IMR-90 (cell line): ENCODE measurements at regions not wholly inside any gene's neighbourhood (a gene's known extent, or its start where the extent isn't known, plus 50 kb on each side); places are given as distances from the start of the nearest gene placed in this dataset.

Experiments used
- ATAC-seq: fragments of 200-7000 bp; cut with Tn5 transposase; 2 replicates; pipeline ENCODE4 v1.9.1; 2020; ENCODE audit warnings: low read depth, mild to moderate bottlenecking, moderate library complexity
- BruUV-seq: library from RNA; stranded (reverse); fragments of 400-500 nt; replicated peaks from 2 replicates; lab custom pipeline; 2021; lab: Mats Ljungman, UMichigan
- CTCF ChIA-PET: fragments of 300-600 bp; formaldehyde crosslinking; extraction: SDS; loops from one replicate; lab custom pipeline; 2021; ENCODE audit warnings: antibody characterized with exemption; lab: Yijun Ruan, JAX
- POLR2A ChIA-PET: fragments of 300-600 bp; sonication (Branson Sonifier 250); formaldehyde crosslinking; loops from one replicate; lab custom pipeline; 2022; ENCODE audit warnings: antibody characterized with exemption; ENCODE audit not compliant: unreplicated experiment; lab: Charles Lee
- DNase-seq: peaks from one replicate; pipeline ENCODE4 v3.0.0; 2013
- H2AFZ ChIP-seq: replicated peaks from 2 replicates; pipeline ENCODE3; 2013; ENCODE audit warnings: low read length, mild to moderate bottlenecking; ENCODE audit not compliant: poor library complexity
- H2AK5ac ChIP-seq: 2 replicates; pipeline ENCODE4 v1.6.1; 2013; ENCODE audit warnings: low read depth, low read length, inconsistent platforms
- H2AK9ac ChIP-seq: replicated peaks from 2 replicates; pipeline ENCODE3; 2013; ENCODE audit warnings: mild to moderate bottlenecking, low read depth, low read length, moderate library complexity; ENCODE audit not compliant: poor library complexity
- H2BK120ac ChIP-seq: 2 replicates; pipeline ENCODE4 v1.6.1; 2013; ENCODE audit warnings: low read depth, low read length, inconsistent platforms
- H2BK15ac ChIP-seq: 3 replicates; pipeline ENCODE4 v1.6.1; 2013; ENCODE audit warnings: low read depth, low read length, inconsistent platforms
- H2BK20ac ChIP-seq: 2 replicates; pipeline ENCODE4 v1.6.1; 2013; ENCODE audit warnings: low read depth, mild to moderate bottlenecking, inconsistent platforms, low read length, moderate library complexity
- H2BK5ac ChIP-seq: 2 replicates; pipeline ENCODE4 v1.6.1; 2013; ENCODE audit warnings: mild to moderate bottlenecking, low read depth, low read length, inconsistent platforms; ENCODE audit not compliant: poor library complexity, severe bottlenecking
- H3K14ac ChIP-seq: replicated peaks from 2 replicates; pipeline ENCODE4 v1.6.1; 2013; ENCODE audit warnings: low read depth, low read length, inconsistent platforms
- H3K18ac ChIP-seq: 2 replicates; pipeline ENCODE4 v1.6.1; 2013; ENCODE audit warnings: low read depth, low read length, control low read depth
- H3K23ac ChIP-seq: 2 replicates; pipeline ENCODE4 v1.6.1; 2013; ENCODE audit warnings: low read depth, low read length, inconsistent platforms
- H3K27ac ChIP-seq: 2 replicates; pipeline ENCODE4 v1.5.1; 2013; ENCODE audit warnings: mild to moderate bottlenecking, control low read depth, low read length; ENCODE audit not compliant: insufficient read depth
- H3K27me3 ChIP-seq: 2 replicates; pipeline ENCODE4 v1.6.1; 2013; ENCODE audit warnings: low read length; ENCODE audit not compliant: control insufficient read depth, insufficient read depth
- H3K36me3 ChIP-seq: 2 replicates; pipeline ENCODE4 v1.6.1; 2013; ENCODE audit warnings: low read length, mixed read lengths; ENCODE audit not compliant: control insufficient read depth, insufficient read depth
- H3K4ac ChIP-seq: 2 replicates; pipeline ENCODE4 v1.6.1; 2013; ENCODE audit warnings: low read depth, low read length, inconsistent platforms
- H3K4me1 ChIP-seq: 2 replicates; pipeline ENCODE4 v1.6.1; 2013; ENCODE audit warnings: low read length, mixed read lengths; ENCODE audit not compliant: control insufficient read depth, insufficient read depth
- H3K4me2 ChIP-seq: 2 replicates; pipeline ENCODE4 v1.6.1; 2013; ENCODE audit warnings: low read depth, mild to moderate bottlenecking, control low read depth, low read length, moderate library complexity
- H3K4me3 ChIP-seq: 2 replicates; pipeline ENCODE4 v1.5.1; 2013; ENCODE audit warnings: low read depth, mild to moderate bottlenecking, control low read depth, low read length, moderate library complexity; ENCODE audit not compliant: insufficient read depth
- H3K56ac ChIP-seq: 2 replicates; pipeline ENCODE4 v1.6.1; 2013; ENCODE audit warnings: low read length, inconsistent platforms; ENCODE audit not compliant: insufficient read depth; ENCODE audit errors: extremely low read depth
- H3K79me1 ChIP-seq, 2 experiments: 2 replicates each; pipeline ENCODE4 v1.6.1; 2013; ENCODE audit warnings: low read length in 2 of 2, inconsistent platforms in 1 of 2, low read depth in 1 of 2
- H3K9ac ChIP-seq: 2 replicates; pipeline ENCODE4 v1.6.1; 2013; ENCODE audit warnings: low read depth, low read length, control low read depth
- H3K9me1 ChIP-seq: 2 replicates; pipeline ENCODE4 v1.6.1; 2013; ENCODE audit warnings: low read length, inconsistent platforms; ENCODE audit not compliant: insufficient read depth
- H3K9me3 ChIP-seq: 2 replicates; pipeline ENCODE4 v1.6.1; 2013; ENCODE audit warnings: low read length; ENCODE audit not compliant: control insufficient read depth, insufficient read depth
- H4K20me1 ChIP-seq: 2 replicates; pipeline ENCODE4 v1.6.1; 2013; ENCODE audit warnings: low read length, inconsistent platforms; ENCODE audit not compliant: insufficient read depth
- H4K5ac ChIP-seq: 2 replicates; pipeline ENCODE4 v1.6.1; 2013; ENCODE audit warnings: mild to moderate bottlenecking, low read depth, low read length, control low read depth
- H4K8ac ChIP-seq, 2 experiments: 2 replicates each; pipeline ENCODE4 v1.6.1; 2013; ENCODE audit warnings: low read depth in 2 of 2, low read length in 2 of 2, control low read depth in 1 of 2, inconsistent platforms in 1 of 2
- H4K91ac ChIP-seq: 2 replicates; pipeline ENCODE4 v1.6.1; 2013; ENCODE audit warnings: low read depth, low read length, inconsistent platforms; ENCODE audit not compliant: insufficient read depth
- BHLHE40 ChIP-seq: fragments of 150-350 bp; IDR thresholded peaks from 2 replicates; pipeline ENCODE4 v1.6.1; 2016; ENCODE audit warnings: mild to moderate bottlenecking, low read depth, low read length
- CEBPB ChIP-seq: IDR thresholded peaks from 2 replicates; pipeline ENCODE4 v1.6.1; 2012; ENCODE audit warnings: low read depth, low read length, improper control_type of control experiment
- CHD1 ChIP-seq: IDR thresholded peaks from 2 replicates; pipeline ENCODE4 v1.6.1; 2012; ENCODE audit warnings: low read depth, low read length, improper control_type of control experiment
- CTCF ChIP-seq: conservative IDR thresholded peaks from 2 replicates; pipeline ENCODE4 v1.5.1; 2012; ENCODE audit warnings: mild to moderate bottlenecking, low read depth, low read length, improper control_type of control experiment
- FOS ChIP-seq: fragments of 150-350 bp; IDR thresholded peaks from 2 replicates; pipeline ENCODE4 v1.6.1; 2016; ENCODE audit warnings: low read depth, low read length
- MAFK ChIP-seq: IDR thresholded peaks from 2 replicates; pipeline ENCODE4 v1.6.1; 2012; ENCODE audit warnings: low read depth, low read length, improper control_type of control experiment
- MAZ ChIP-seq: IDR thresholded peaks from 2 replicates; pipeline ENCODE4 v1.6.1; 2012; ENCODE audit warnings: low read depth, mild to moderate bottlenecking, low read length, improper control_type of control experiment, moderate library complexity, borderline replicate concordance
- MXI1 ChIP-seq: IDR thresholded peaks from 2 replicates; pipeline ENCODE4 v1.6.1; 2012; ENCODE audit warnings: low read depth, mild to moderate bottlenecking, low read length, moderate library complexity, borderline replicate concordance
- NFE2L2 ChIP-seq: fragments of 150-350 bp; IDR thresholded peaks from 2 replicates; pipeline ENCODE4 v1.6.1; 2016; ENCODE audit warnings: low read depth, mild to moderate bottlenecking, low read length
- POLR2A ChIP-seq: IDR thresholded peaks from 2 replicates; pipeline ENCODE4 v1.6.1; 2012; ENCODE audit warnings: mild to moderate bottlenecking, low read depth, low read length
- RCOR1 ChIP-seq: IDR thresholded peaks from 2 replicates; pipeline ENCODE4 v1.6.1; 2012; ENCODE audit warnings: mild to moderate bottlenecking, low read length, improper control_type of control experiment; ENCODE audit not compliant: insufficient replicate concordance
- SMC3 ChIP-seq: fragments of 150-350 bp; IDR thresholded peaks from 2 replicates; pipeline ENCODE4 v1.6.1; 2016; ENCODE audit warnings: low read depth, mild to moderate bottlenecking, antibody characterized with exemption, low read length, moderate library complexity
- USF2 ChIP-seq: fragments of 150-350 bp; IDR thresholded peaks from 2 replicates; pipeline ENCODE4 v1.6.1; 2017; ENCODE audit warnings: mild to moderate bottlenecking, antibody characterized with exemption, low read length, low read depth
- WGBS, 2 experiments: methylation state at CpG; one replicate each; pipeline versions ENCODE4 v1.1.5 to v1.1.7; 2013; ENCODE audit warnings: missing lambda C conversion rate in 2 of 2; ENCODE audit not compliant: insufficient read length in 1 of 2; ENCODE audit errors: extremely low coverage in 2 of 2; 5-methylcytosine and 5-hydroxymethylcytosine counted together
- dilution Hi-C: fragments of 300-500 bp; cut with HindIII; formaldehyde crosslinking; loops from one replicate; pipeline ENCODE4 v1.14.3; 2018; ENCODE audit warnings: low sequenced_read_pairs; ENCODE audit not compliant: unreplicated experiment
- in situ Hi-C: fragments of 300-500 bp; cut with MboI; formaldehyde crosslinking; loops from 3 replicates; pipeline ENCODE4 v1.14.3; 2019; ENCODE audit warnings: low sequenced_read_pairs, inconsistent platforms, mixed read lengths
- intact Hi-C: fragments of 100-400 bp; cut with micrococcal nuclease; formaldehyde crosslinking; loops from 2 replicates; pipeline ENCODE4 v1.10.0; 2022

- BruUV-seq: no TSS peak
- intact Hi-C loops: no loop called here
Measured at GRCh38 chr2:145302886-145303285, 783.0 kb upstream of the ZEB2 start.

More at GRCh38 chr2:145302886-145303285, 783.0 kb upstream of the ZEB2 start:
- TF ChIP-seq CTCF (no peak), SMC3 (no peak), POLR2A (no peak), MXI1 (no peak), CEBPB (no peak), FOS (no peak), BHLHE40 (no peak), USF2 (no peak), MAFK (no peak), MAZ (no peak), RCOR1 (no peak), NFE2L2 (no peak), CHD1 (no peak)
- H3K9me1 ChIP-seq: no peaks in the 10 kb centered on the region
- DNase-seq: no peak
- no peak overlapping the region for H4K5ac ChIP-seq
- H4K20me1 ChIP-seq: no peaks in the 10 kb centered on the region
- no peaks in the 10 kb centered on the region for H3K36me3 ChIP-seq
- dilution Hi-C loops: no loop called here
- H3K4ac ChIP-seq: no peak overlapping the region
- H3K79me1 ChIP-seq: no peaks in the 10 kb centered on the region
- H2BK5ac ChIP-seq: no peak overlapping the region
- no peak overlapping the region for H2AK9ac ChIP-seq
- H4K8ac ChIP-seq: no peak overlapping the region
- H3K27me3 ChIP-seq: no peaks in the 10 kb centered on the region
- no peak for ATAC-seq
- no peak overlapping the region for H2AK5ac ChIP-seq
- no peak overlapping the region for H4K91ac ChIP-seq
- no peak overlapping the region for H3K56ac ChIP-seq
- CTCF ChIA-PET: no interaction called here
- no peak overlapping the region for H3K4me2 ChIP-seq
- H3K23ac ChIP-seq: no peak overlapping the region
- 58% methylated on average over 2 of the region's 2 CpGs; no CpG with 5 or more reads in 1 of the 2 experiments for WGBS, 2 experiments
- H3K18ac ChIP-seq: no peak overlapping the region
- H3K4me1 ChIP-seq: no peaks in the 10 kb centered on the region; the same call in 1 of the 2 replicates
- H3K14ac ChIP-seq: no peak overlapping the region
- H2AFZ ChIP-seq: no peak overlapping the region
- no peak overlapping the region for H3K4me3 ChIP-seq
- no peaks in the 10 kb centered on the region for H3K9me3 ChIP-seq
- in situ Hi-C loops: no loop called here
- no peak overlapping the region for H2BK120ac ChIP-seq
- no peak overlapping the region for H3K27ac ChIP-seq
- no peak overlapping the region for H2BK20ac ChIP-seq
- no peak overlapping the region for H2BK15ac ChIP-seq
- no peak overlapping the region for H3K9ac ChIP-seq
- POLR2A ChIA-PET: no interaction called here
